ENCODE measurements at regions not wholly inside any gene's neighbourhood (a gene's known extent, or its start where the extent isn't known, plus 50 kb on each side); places are given as distances from the start of the nearest gene placed in this dataset.

- Histone ChIP-seq H3K27ac (ENCODE audit: low read depth, low read length) (no peak overlapping the region), H3K4me2 (ENCODE audit: insufficient read depth, low read length) (no peak overlapping the region)
- no peak for DNase-seq (ENCODE audit: insufficient read length, low spot score, missing footprints)
Measured at GRCh38 chr5:97580746-97581145, 397.7 kb upstream of the RIOK2 start.

GRCh38 chr5:97591781-97592180, 408.7 kb upstream of the RIOK2 start:
- Histone ChIP-seq H3K36me3 (ENCODE audit: insufficient read depth, low read length) (no peaks in the 10 kb centered on the region), H3K27me3 (ENCODE audit: insufficient read depth, low read length) (no peaks in the 10 kb centered on the region), H2AFZ (ENCODE audit: low read length) (no peak overlapping the region), H3K79me2 (ENCODE audit: insufficient read depth, low read length) (no peaks in the 10 kb centered on the region), H3K9me3 (ENCODE audit: low read depth, low read length) (no peaks in the 10 kb centered on the region), H3K4me1 (ENCODE audit: insufficient read depth, low read length) (no peaks in the 10 kb centered on the region), H4K20me1 (ENCODE audit: insufficient read depth, low read length) (no peaks in the 10 kb centered on the region), H3K4me3 (ENCODE audit: insufficient read depth, low read length) (no peak overlapping the region), H3K4me2 (ENCODE audit: insufficient read depth, low read length) (no peak overlapping the region), H3K27ac (ENCODE audit: low read depth, low read length) (no peak overlapping the region)
- TF ChIP-seq CTCF (IDR thresholded peaks at IDR 0.05; ENCODE audit: extremely low read depth, low read depth, low read length), result no peak
- DNase-seq (ENCODE audit: insufficient read length, low spot score, missing footprints), result no peak

More at GRCh38 chr5:97580746-97581145, 397.7 kb upstream of the RIOK2 start:
- Histone ChIP-seq H3K36me3 (ENCODE audit: insufficient read depth, low read length) (no peaks in the 10 kb centered on the region), H3K4me1 (ENCODE audit: insufficient read depth, low read length) (no peaks in the 10 kb centered on the region), H3K79me2 (ENCODE audit: insufficient read depth, low read length) (no peaks in the 10 kb centered on the region), H3K27me3 (ENCODE audit: insufficient read depth, low read length) (no peaks in the 10 kb centered on the region), H4K20me1 (ENCODE audit: insufficient read depth, low read length) (no peaks in the 10 kb centered on the region), H3K9me3 (ENCODE audit: low read depth, low read length) (no peaks in the 10 kb centered on the region), H2AFZ (ENCODE audit: low read length) (no peak overlapping the region), H3K4me3 (ENCODE audit: insufficient read depth, low read length) (no peak overlapping the region)
- TF ChIP-seq CTCF (IDR thresholded peaks at IDR 0.05; ENCODE audit: extremely low read depth, low read depth, low read length), result no peak

GRCh38 chr5:97600486-97600885, 417.4 kb upstream of the RIOK2 start:
- Histone ChIP-seq H3K4me1 (ENCODE audit: insufficient read depth, low read length) (no peaks in the 10 kb centered on the region), H3K79me2 (ENCODE audit: insufficient read depth, low read length) (no peaks in the 10 kb centered on the region), H3K4me2 (ENCODE audit: insufficient read depth, low read length) (no peak overlapping the region), H3K4me3 (ENCODE audit: insufficient read depth, low read length) (no peak overlapping the region), H3K9me3 (ENCODE audit: low read depth, low read length) (no peaks in the 10 kb centered on the region), H3K36me3 (ENCODE audit: insufficient read depth, low read length) (no peaks in the 10 kb centered on the region), H3K27ac (ENCODE audit: low read depth, low read length) (no peak overlapping the region), H2AFZ (ENCODE audit: low read length) (no peak overlapping the region), H3K27me3 (ENCODE audit: insufficient read depth, low read length) (no peaks in the 10 kb centered on the region), H4K20me1 (ENCODE audit: insufficient read depth, low read length) (no peaks in the 10 kb centered on the region)
- TF ChIP-seq CTCF (IDR thresholded peaks at IDR 0.05; ENCODE audit: extremely low read depth, low read depth, low read length), result no peak
- no peak for DNase-seq (ENCODE audit: insufficient read length, low spot score, missing footprints)

- Histone ChIP-seq H3K4me2 (ENCODE audit: insufficient read depth, low read length) (no peak overlapping the region), H2AFZ (ENCODE audit: low read length) (no peak overlapping the region), H3K36me3 (ENCODE audit: insufficient read depth, low read length) (no peaks in the 10 kb centered on the region), H3K27ac (ENCODE audit: low read depth, low read length) (no peak overlapping the region), H3K9me3 (ENCODE audit: low read depth, low read length) (no peaks in the 10 kb centered on the region), H3K27me3 (ENCODE audit: insufficient read depth, low read length) (no peaks in the 10 kb centered on the region), H3K4me1 (ENCODE audit: insufficient read depth, low read length) (no peaks in the 10 kb centered on the region), H3K79me2 (ENCODE audit: insufficient read depth, low read length) (no peaks in the 10 kb centered on the region), H4K20me1 (ENCODE audit: insufficient read depth, low read length) (no peaks in the 10 kb centered on the region), H3K4me3 (ENCODE audit: insufficient read depth, low read length) (no peak overlapping the region)
- no peak for TF ChIP-seq CTCF (IDR thresholded peaks at IDR 0.05; ENCODE audit: extremely low read depth, low read depth, low read length)
- DNase-seq (ENCODE audit: insufficient read length, low spot score, missing footprints), result no peak
Measured at GRCh38 chr5:97601651-97602050, 418.6 kb upstream of the RIOK2 start.

Measured in osteoblast (primary cell).